ENCODE measurements at regions not wholly inside any gene's neighbourhood (a gene's known extent, or its start where the extent isn't known, plus 50 kb on each side); places are given as distances from the start of the nearest gene placed in this dataset.

DNA sequence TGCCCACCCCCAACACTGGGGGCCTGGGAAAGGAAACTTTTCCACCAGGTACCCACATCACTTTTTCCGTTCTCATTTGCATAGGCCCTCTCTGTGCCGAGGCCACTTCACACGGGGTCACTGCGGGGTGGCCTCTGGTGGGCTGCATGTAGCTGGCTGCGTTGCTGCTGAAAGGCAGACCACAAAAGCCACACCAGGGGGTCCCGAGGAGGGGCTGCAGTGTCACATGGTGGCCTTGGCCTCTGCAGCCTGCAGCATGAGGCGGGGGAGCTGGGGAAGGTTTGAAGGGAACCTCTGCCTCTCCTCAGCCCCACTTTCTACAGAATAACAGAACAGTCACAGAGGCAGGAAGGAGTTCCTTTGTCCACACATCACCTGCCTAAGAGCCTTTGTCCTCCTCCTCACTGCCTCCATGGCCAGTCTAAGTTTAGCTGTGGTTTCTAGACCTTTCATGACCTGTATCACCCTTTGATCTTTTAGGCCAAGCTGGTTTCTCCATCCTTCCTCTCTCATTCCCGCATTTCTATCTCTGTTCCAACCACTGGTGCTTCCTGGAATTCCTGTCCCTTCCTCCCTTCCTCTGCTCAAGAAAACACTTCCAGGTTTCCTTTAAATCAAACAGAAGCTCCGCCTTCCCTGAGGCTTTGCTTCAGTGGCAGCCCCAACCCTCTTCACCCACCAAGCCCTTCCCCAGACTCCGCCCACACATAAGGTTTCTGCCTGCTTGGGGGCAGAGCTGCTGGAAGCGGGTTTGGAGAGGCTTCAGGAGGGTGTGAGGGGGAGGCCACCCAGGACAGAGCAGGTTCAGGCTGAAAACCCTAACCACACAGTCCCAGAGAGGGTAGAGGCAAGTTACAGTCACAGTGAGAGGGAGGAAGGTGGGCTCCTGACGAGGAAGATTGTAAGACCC, 150.7 kb upstream of the TLE3 start:
- TF ChIP-seq POLR2A (IDR thresholded peaks at IDR 0.05): no peak
- TF ChIP-seq, protein P1, sequence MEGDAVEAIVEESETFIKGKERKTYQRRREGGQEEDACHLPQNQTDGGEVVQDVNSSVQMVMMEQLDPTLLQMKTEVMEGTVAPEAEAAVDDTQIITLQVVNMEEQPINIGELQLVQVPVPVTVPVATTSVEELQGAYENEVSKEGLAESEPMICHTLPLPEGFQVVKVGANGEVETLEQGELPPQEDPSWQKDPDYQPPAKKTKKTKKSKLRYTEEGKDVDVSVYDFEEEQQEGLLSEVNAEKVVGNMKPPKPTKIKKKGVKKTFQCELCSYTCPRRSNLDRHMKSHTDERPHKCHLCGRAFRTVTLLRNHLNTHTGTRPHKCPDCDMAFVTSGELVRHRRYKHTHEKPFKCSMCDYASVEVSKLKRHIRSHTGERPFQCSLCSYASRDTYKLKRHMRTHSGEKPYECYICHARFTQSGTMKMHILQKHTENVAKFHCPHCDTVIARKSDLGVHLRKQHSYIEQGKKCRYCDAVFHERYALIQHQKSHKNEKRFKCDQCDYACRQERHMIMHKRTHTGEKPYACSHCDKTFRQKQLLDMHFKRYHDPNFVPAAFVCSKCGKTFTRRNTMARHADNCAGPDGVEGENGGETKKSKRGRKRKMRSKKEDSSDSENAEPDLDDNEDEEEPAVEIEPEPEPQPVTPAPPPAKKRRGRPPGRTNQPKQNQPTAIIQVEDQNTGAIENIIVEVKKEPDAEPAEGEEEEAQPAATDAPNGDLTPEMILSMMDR (IDR thresholded peaks at IDR 0.05): no peak
